HG02870 (cell line): ENCODE measurements at regions not wholly inside any gene's neighbourhood (a gene's known extent, or its start where the extent isn't known, plus 50 kb on each side); places are given as distances from the start of the nearest gene placed in this dataset.
A peak's percentile ranks its signal among the peaks of the same experiment; 100 is the strongest.

ENCODE experiments used
- ATAC-seq: cut with Tn5 transposase; IDR thresholded peaks from one replicate; pipeline ENCODE4 v1.9.1; 2021; ENCODE audit warnings: mild to moderate bottlenecking, moderate library complexity; ENCODE audit not compliant: unreplicated experiment

- ATAC-seq, result no peak
These were observed 286.2 kb downstream of the HTR7 start for GRCh38 chr10:90571481-90572258.

- no peak for ATAC-seq
These were observed 282.7 kb downstream of the HTR7 start for GRCh38 chr10:90575125-90575524.

GRCh38 chr10:90577569-90577968, 280.3 kb downstream of the HTR7 start:
- ATAC-seq, result no peak

- ATAC-seq, result no peak
These were observed 278.1 kb downstream of the HTR7 start for GRCh38 chr10:90579602-90580242.

- no peak for ATAC-seq
These were observed 274.4 kb downstream of the HTR7 start for GRCh38 chr10:90583416-90583815.

- no peak for ATAC-seq
These were observed 270.8 kb downstream of the HTR7 start for GRCh38 chr10:90587081-90587491.

- ATAC-seq, result no peak
These were observed 270.3 kb downstream of the HTR7 start for GRCh38 chr10:90587561-90587960.

- no peak for ATAC-seq
These were observed 269.6 kb downstream of the HTR7 start for GRCh38 chr10:90588222-90588621.

- ATAC-seq, result no peak
These were observed 268.0 kb downstream of the HTR7 start for GRCh38 chr10:90589825-90590224.

GRCh38 chr10:90591629-90592028, 266.2 kb downstream of the HTR7 start:
- ATAC-seq, result no peak

- peak; percentile 83 for ATAC-seq
These were observed 265.1 kb downstream of the HTR7 start for GRCh38 chr10:90592638-90593302.

GRCh38 chr10:90598513-90598912, 259.3 kb downstream of the HTR7 start:
- no peak for ATAC-seq

GRCh38 chr10:90602862-90603610, 254.8 kb downstream of the HTR7 start:
- no peak for ATAC-seq

GRCh38 chr10:90604636-90605035, 253.2 kb downstream of the HTR7 start:
- ATAC-seq, result no peak

- ATAC-seq, result no peak
These were observed 252.3 kb downstream of the HTR7 start for GRCh38 chr10:90605506-90605905.

- ATAC-seq, result no peak
These were observed 245.6 kb downstream of the HTR7 start for GRCh38 chr10:90612276-90612675.

GRCh38 chr10:90614631-90615030, 243.2 kb downstream of the HTR7 start:
- ATAC-seq, result no peak

- ATAC-seq, result no peak
These were observed 236.3 kb downstream of the HTR7 start for GRCh38 chr10:90621577-90621976.

- ATAC-seq, result no peak
These were observed 222.6 kb downstream of the HTR7 start for GRCh38 chr10:90635111-90635765.

- ATAC-seq, result no peak
These were observed 217.1 kb downstream of the HTR7 start for GRCh38 chr10:90640756-90641155.

GRCh38 chr10:90641731-90642130, 216.1 kb downstream of the HTR7 start:
- ATAC-seq, result no peak
